Neuron (in vitro differentiated cells): ENCODE measurements at regions not wholly inside any gene's neighbourhood (a gene's known extent, or its start where the extent isn't known, plus 50 kb on each side); places are given as distances from the start of the nearest gene placed in this dataset.

ENCODE experiments used
- H2AFZ ChIP-seq: one replicate; pipeline ENCODE4 v1.6.1; 2013; ENCODE audit warnings: low read depth, mild to moderate bottlenecking, inconsistent platforms, low read length, moderate library complexity
- H3K27me3 ChIP-seq: one replicate; pipeline ENCODE4 v1.6.1; 2013; ENCODE audit warnings: low read length; ENCODE audit not compliant: insufficient read depth
- H3K36me3 ChIP-seq: one replicate; pipeline ENCODE4 v1.6.1; 2013; ENCODE audit warnings: low read length; ENCODE audit not compliant: insufficient read depth
- H3K4me1 ChIP-seq: one replicate; pipeline ENCODE4 v1.6.1; 2013; ENCODE audit warnings: low read length; ENCODE audit not compliant: insufficient read depth
- H3K4me3 ChIP-seq: 2 replicates; pipeline ENCODE4 v1.5.1; 2013; ENCODE audit warnings: mild to moderate bottlenecking, low read length, moderate library complexity
- H3K9me3 ChIP-seq: one replicate; pipeline ENCODE4 v1.6.1; 2013; ENCODE audit warnings: low read length

DNA sequence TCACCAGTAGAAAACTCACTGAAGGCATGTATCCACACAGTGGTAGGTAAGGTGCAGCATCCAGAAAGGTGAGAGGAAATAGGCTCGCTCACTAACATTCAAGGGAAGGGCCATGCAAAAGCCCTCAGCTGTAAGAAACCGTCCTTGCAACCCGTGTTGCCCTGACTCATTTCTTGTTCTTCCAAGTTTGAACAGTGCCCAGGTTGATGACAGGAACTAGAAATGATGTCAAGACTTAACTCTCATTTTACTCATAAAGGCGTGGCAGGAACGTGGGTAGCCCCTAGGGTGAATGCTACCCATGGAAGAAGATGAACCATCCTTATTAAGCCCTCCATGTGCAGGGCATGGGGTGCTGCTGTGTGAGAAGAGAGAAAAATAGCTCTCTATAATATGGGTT is 187.6 kb downstream of the CD83 start:
- H2AFZ ChIP-seq = no peak overlapping the region
- H3K4me1 ChIP-seq = no peaks in the 10 kb centered on the region
- H3K9me3 ChIP-seq = no peaks in the 10 kb centered on the region
- H3K4me3 ChIP-seq = no peak overlapping the region
- no peaks in the 10 kb centered on the region for H3K36me3 ChIP-seq
- peaks cover 2% of the 10 kb centered on the region for H3K27me3 ChIP-seq

DNA sequence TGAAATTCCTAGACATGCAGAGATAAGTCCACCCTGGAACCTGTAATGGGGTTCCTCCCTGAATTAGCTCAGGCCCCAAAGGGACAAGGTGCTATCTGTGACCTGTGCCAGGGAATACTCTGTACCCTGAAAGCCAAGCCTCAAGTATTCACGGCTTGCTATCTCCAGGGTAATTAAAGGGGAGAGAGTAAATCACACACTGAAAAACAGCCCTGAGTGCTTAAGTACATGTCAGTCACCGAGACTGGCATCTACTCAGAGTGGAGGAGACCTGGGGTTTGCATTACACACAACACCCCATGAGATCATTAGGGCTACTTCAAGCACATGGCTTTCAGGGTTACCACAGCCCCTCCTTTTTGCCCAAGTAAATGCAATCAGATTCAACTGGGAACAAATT is 188.1 kb downstream of the CD83 start:
- H3K9me3 ChIP-seq = no peaks in the 10 kb centered on the region
- H3K4me3 ChIP-seq = no peak overlapping the region
- no peak overlapping the region for H2AFZ ChIP-seq
- H3K36me3 ChIP-seq = no peaks in the 10 kb centered on the region
- peaks cover 2% of the 10 kb centered on the region for H3K27me3 ChIP-seq
- no peaks in the 10 kb centered on the region for H3K4me1 ChIP-seq

GRCh38 chr6:14306151-14306906 is 188.8 kb downstream of the CD83 start:
- no peaks in the 10 kb centered on the region for H3K4me1 ChIP-seq
- H3K9me3 ChIP-seq = no peaks in the 10 kb centered on the region
- peaks cover 2% of the 10 kb centered on the region for H3K27me3 ChIP-seq
- H2AFZ ChIP-seq = no peak overlapping the region
- no peak overlapping the region for H3K4me3 ChIP-seq
- no peaks in the 10 kb centered on the region for H3K36me3 ChIP-seq

DNA sequence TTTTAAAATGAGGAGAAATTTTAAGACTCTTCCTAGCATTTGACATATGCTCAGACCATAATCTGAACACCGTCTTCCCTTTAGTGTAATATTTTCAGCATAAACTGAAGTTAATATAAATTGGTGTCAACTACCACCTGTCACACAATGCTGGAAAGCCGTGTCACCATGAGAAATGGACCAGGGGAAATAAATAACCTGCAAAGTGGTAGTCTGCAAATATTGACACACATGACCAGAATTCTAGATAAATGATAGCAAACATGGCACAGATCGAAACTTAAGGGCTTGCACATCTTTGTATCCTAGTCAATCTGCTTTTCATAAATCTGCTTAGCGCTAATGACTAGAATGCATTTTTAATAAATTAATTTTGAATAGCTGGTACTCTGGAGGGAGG is 191.9 kb downstream of the CD83 start:
- Histone ChIP-seq H3K27me3 (peaks cover 2% of the 10 kb centered on the region), H3K4me3 (no peak overlapping the region), H3K36me3 (no peaks in the 10 kb centered on the region)

DNA sequence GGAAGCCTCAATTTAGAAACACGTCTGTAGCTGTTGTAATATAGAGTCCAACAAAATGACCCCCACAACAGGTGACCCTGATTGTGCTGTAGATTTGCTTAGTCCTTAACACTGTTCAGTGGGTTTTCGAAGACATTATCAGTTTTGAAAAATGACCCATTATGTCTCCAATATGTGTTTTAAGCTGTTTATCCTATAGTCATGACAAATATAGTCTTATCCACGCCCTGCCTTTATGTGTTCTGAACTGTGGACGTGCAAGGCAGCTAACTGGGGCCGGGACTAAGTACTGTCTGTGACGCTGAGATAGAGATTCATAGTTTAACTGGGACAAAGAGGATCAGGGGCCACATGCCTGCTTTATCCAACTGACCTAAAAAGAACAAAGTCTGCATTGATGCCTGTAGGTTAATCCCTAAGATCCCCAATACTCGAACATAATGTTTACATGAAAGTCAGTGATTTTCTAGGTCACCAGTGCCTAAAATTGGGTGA is 192.4 kb downstream of the CD83 start:
- H3K4me1 ChIP-seq = no peaks in the 10 kb centered on the region
- no peaks in the 10 kb centered on the region for H3K9me3 ChIP-seq
- H3K27me3 ChIP-seq = peaks cover 2% of the 10 kb centered on the region
- H3K4me3 ChIP-seq = no peak overlapping the region
- H2AFZ ChIP-seq = no peak overlapping the region
- H3K36me3 ChIP-seq = no peaks in the 10 kb centered on the region

More for the DNA sequence above, 191.9 kb downstream of the CD83 start:
- H3K9me3 ChIP-seq = no peaks in the 10 kb centered on the region
- H2AFZ ChIP-seq = no peak overlapping the region
- H3K4me1 ChIP-seq = no peaks in the 10 kb centered on the region

- H3K4me3 ChIP-seq = no peak overlapping the region
- no peaks in the 10 kb centered on the region for H3K4me1 ChIP-seq
- no peak overlapping the region for H2AFZ ChIP-seq
These were observed 193.4 kb downstream of the CD83 start for GRCh38 chr6:14310960-14311359.

GRCh38 chr6:14312587-14312986 is 195.0 kb downstream of the CD83 start:
- no peak overlapping the region for H3K4me3 ChIP-seq
- H3K27me3 ChIP-seq = no peaks in the 10 kb centered on the region
- H3K9me3 ChIP-seq = no peaks in the 10 kb centered on the region
- H3K4me1 ChIP-seq = no peaks in the 10 kb centered on the region
- no peak overlapping the region for H2AFZ ChIP-seq
- no peaks in the 10 kb centered on the region for H3K36me3 ChIP-seq

More at GRCh38 chr6:14310960-14311359, 193.4 kb downstream of the CD83 start:
- Histone ChIP-seq H3K9me3 (no peaks in the 10 kb centered on the region), H3K36me3 (no peaks in the 10 kb centered on the region), H3K27me3 (no peaks in the 10 kb centered on the region)

DNA sequence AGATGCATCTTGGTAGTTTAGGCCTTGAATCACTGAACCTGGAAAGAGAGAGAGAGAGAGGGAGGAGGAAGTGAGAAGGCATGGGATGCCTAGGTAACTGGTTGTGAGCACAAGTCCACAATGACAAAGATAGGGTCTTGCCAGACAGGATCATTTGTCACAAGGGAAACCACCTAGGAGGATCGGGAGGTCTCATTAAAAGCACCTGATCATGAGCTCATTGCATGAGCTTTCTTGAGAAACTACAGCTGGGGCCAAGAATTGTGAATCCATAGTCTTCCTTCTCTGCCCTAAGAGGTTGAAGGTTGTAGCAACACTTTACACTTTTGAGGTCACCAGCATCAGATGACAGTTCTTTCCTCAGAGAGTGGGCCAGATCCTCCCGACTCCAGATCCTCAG is 195.7 kb downstream of the CD83 start:
- no peak overlapping the region for H2AFZ ChIP-seq
- H3K9me3 ChIP-seq = no peaks in the 10 kb centered on the region
- no peak overlapping the region for H3K4me3 ChIP-seq
- H3K36me3 ChIP-seq = no peaks in the 10 kb centered on the region
- H3K4me1 ChIP-seq = no peaks in the 10 kb centered on the region
- no peaks in the 10 kb centered on the region for H3K27me3 ChIP-seq

DNA sequence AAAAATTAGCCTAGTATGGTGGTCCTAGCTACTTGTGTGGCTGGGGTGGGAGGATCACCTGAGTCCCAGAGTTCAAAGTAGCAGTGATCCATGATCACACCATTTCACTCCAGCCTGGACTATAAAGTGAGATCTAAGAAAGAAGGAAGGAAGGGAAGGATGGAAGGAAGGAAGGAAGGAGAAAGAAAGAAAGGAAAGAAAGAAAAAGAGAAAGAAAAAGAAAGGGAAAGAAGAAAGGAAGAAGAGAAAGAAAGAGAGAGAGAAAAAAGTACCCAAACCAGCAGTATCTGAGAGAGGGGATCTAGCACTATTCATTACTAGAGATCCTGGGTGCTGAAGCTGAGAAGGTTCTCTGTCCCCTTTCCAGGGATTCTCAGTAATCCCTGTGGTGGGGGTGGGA is 197.8 kb downstream of the CD83 start:
- Histone ChIP-seq H3K9me3 (no peaks in the 10 kb centered on the region), H3K27me3 (no peaks in the 10 kb centered on the region), H3K36me3 (no peaks in the 10 kb centered on the region), H3K4me3 (no peak overlapping the region), H3K4me1 (no peaks in the 10 kb centered on the region), H2AFZ (no peak overlapping the region)

DNA sequence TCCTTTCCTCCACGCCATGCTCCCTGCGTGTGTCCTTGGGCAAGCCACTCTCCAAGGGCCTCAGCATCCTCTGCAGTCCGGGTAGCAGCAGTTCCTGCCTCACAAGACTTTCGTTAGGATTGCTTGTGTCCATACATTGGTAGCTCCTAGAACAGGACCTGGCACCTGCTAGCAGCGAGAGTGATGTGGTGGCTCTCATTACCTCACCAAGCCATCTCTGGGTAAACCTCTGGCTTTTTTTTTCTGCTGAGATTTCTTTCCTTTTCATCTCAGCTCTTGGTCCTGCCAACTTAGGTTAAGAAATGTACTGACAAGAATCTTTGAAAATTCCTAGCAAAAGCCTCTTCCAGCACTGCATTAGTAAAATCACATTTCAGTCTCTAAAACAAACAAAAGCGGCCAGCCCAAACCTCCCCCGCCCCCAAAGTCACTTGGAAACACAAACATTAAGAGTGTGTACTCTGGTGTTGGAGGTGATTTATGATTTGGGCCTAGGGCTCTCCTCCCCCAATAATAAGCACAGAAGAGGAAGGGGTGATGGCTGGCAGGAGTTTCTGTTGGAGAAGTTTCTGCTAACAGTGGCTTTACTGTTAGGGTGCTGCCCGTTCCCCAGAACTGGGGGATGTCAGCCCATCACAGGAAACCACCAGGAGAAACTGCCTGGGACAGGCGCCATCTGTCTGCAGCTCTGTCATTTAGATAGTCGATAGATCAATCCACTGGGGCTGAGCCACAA is 199.2 kb downstream of the CD83 start:
- Histone ChIP-seq H3K27me3 (no peaks in the 10 kb centered on the region), H3K9me3 (no peaks in the 10 kb centered on the region), H3K36me3 (no peaks in the 10 kb centered on the region), H2AFZ (no peak overlapping the region), H3K4me1 (no peaks in the 10 kb centered on the region), H3K4me3 (no peak overlapping the region)

GRCh38 chr6:14317387-14317970 is 199.9 kb downstream of the CD83 start:
- Histone ChIP-seq H3K27me3 (no peaks in the 10 kb centered on the region), H2AFZ (no peak overlapping the region), H3K4me3 (no peak overlapping the region), H3K9me3 (no peaks in the 10 kb centered on the region), H3K4me1 (no peaks in the 10 kb centered on the region), H3K36me3 (no peaks in the 10 kb centered on the region)

DNA sequence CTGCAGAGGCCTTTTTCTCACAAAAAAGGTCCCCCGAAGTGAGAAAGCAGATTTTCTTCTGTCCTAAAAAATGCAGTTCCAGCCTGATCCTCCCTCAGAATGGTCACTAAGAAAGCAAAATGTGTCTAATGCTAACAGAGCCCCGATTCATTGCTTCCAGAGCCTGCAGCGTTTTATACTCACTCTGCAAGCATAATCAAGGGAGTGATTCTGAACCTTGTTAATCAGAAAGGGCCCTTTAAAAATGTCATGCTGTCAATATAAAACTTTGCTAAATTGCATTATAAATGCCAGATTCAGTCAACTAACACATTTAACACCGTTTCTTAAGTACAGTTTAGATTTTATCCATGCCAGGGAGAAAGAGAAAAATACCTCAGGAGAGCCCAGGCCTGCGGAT is 202.8 kb downstream of the CD83 start:
- Histone ChIP-seq H3K4me1 (peaks cover 8% of the 10 kb centered on the region), H3K27me3 (no peaks in the 10 kb centered on the region), H3K4me3 (no peak overlapping the region), H3K36me3 (no peaks in the 10 kb centered on the region), H2AFZ (no peak overlapping the region), H3K9me3 (no peaks in the 10 kb centered on the region)

DNA sequence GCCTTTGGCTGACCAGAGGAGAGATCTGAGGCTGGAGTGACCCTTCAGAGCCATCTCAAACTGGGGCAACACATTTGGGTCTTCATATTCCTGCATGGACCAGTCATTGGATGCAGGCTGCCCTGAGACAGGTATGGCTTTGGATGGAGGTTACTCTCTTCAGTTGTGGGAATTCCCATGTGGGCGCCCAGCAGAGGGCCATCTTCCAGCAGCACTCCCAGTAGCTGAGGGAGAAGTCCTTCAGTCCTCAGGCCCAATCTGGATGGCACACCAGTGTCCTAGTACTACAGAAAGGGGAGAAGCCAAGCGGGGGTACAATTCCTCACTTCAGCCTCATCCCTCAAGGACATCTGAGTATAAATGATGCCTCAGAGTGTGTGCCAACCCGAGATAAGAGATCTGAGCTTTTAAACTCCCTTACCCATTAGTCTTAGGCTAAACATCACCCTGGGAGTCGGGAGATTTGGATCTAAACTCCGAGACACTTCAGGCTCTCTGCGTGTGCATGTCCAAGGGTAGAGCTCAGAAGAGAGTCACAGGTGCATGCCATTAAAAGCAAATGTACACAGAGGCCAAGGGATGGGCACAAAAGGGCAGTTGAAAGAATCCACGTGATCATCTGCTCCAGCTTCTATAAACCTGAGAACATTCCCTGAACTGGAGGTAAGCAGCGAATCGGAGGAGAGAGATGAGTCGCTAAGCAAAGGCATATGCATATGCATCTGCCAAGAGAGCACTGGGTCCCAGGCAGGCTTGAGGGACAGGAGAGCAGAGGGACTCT is 204.6 kb downstream of the CD83 start:
- Histone ChIP-seq H3K4me1 (peaks cover 8% of the 10 kb centered on the region), H2AFZ (no peak overlapping the region), H3K4me3 (no peak overlapping the region), H3K27me3 (no peaks in the 10 kb centered on the region), H3K9me3 (no peaks in the 10 kb centered on the region), H3K36me3 (no peaks in the 10 kb centered on the region)
